ENCODE measurements at regions not wholly inside any gene's neighbourhood (a gene's known extent, or its start where the extent isn't known, plus 50 kb on each side); places are given as distances from the start of the nearest gene placed in this dataset.

DNA sequence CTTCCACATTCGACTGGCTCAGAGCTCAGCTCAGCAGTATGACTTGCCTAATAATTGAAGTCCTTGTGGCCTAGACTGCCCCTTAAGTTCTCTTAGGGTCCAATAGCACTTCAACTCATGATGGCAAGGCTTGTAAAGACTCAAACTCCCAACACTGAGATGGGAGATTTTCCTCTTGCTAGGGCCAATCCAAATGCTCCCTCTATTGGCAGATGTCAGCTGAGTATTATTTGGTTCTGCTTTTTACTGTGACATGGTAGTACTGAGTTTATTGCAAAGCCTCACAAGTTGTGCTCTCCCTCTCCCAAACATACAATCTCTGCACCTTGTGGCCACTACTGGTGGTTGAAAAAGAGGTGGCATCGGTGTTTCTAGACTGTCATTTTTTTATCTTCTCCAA lies 164.2 kb downstream of the ALG10 start:
- no peak overlapping the region for H3K27ac ChIP-seq (ENCODE audit: low read depth, low read length)
- no peaks in the 10 kb centered on the region for H3K27me3 ChIP-seq (ENCODE audit: insufficient read depth, low read length)
- TF ChIP-seq, protein P1, sequence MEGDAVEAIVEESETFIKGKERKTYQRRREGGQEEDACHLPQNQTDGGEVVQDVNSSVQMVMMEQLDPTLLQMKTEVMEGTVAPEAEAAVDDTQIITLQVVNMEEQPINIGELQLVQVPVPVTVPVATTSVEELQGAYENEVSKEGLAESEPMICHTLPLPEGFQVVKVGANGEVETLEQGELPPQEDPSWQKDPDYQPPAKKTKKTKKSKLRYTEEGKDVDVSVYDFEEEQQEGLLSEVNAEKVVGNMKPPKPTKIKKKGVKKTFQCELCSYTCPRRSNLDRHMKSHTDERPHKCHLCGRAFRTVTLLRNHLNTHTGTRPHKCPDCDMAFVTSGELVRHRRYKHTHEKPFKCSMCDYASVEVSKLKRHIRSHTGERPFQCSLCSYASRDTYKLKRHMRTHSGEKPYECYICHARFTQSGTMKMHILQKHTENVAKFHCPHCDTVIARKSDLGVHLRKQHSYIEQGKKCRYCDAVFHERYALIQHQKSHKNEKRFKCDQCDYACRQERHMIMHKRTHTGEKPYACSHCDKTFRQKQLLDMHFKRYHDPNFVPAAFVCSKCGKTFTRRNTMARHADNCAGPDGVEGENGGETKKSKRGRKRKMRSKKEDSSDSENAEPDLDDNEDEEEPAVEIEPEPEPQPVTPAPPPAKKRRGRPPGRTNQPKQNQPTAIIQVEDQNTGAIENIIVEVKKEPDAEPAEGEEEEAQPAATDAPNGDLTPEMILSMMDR (IDR thresholded peaks at IDR 0.05; ENCODE audit: extremely low read depth, low read depth, low read length): no peak

DNA sequence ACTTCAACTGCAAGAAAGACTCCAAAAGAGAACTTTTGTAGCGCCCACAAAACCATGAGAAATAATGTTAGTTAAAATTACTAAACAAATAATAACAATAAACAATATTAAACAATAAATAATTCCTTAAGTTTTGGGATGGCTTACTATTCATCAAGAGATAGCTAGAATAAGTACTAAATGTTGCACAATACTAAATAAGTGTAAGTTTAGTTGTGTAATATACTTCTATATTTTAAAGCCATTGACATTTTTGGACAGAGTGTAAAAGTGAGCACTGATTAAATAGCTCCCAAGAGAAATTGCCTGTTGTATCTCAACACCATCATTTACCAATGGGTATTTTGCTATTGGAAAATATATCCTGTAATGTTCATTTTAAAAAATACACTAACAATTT lies 166.7 kb downstream of the ALG10 start:
- no peaks in the 10 kb centered on the region for H3K27me3 ChIP-seq (ENCODE audit: insufficient read depth, low read length)
- H3K36me3 ChIP-seq (ENCODE audit: insufficient read depth, low read length): no peaks in the 10 kb centered on the region
- H3K4me2 ChIP-seq (ENCODE audit: insufficient read depth, low read length): no peak overlapping the region
- no peak overlapping the region for H3K4me3 ChIP-seq (ENCODE audit: insufficient read depth, low read length)
- H3K27ac ChIP-seq (ENCODE audit: low read depth, low read length): no peak overlapping the region
- TF ChIP-seq, protein P1 (IDR thresholded peaks at IDR 0.05; ENCODE audit: extremely low read depth, low read depth, low read length): no peak
- H4K20me1 ChIP-seq (ENCODE audit: insufficient read depth, low read length): no peaks in the 10 kb centered on the region
- DNase-seq (ENCODE audit: insufficient read length, low spot score, missing footprints): no peak
- no peaks in the 10 kb centered on the region for H3K4me1 ChIP-seq (ENCODE audit: insufficient read depth, low read length)
- H3K79me2 ChIP-seq (ENCODE audit: insufficient read depth, low read length): no peaks in the 10 kb centered on the region
- H3K9me3 ChIP-seq (ENCODE audit: low read depth, low read length): no peaks in the 10 kb centered on the region
- no peak overlapping the region for H2AFZ ChIP-seq (ENCODE audit: low read length)

More for the DNA sequence above, 164.2 kb downstream of the ALG10 start:
- DNase-seq (ENCODE audit: insufficient read length, low spot score, missing footprints): no peak
- H3K4me1 ChIP-seq (ENCODE audit: insufficient read depth, low read length): no peaks in the 10 kb centered on the region
- no peak overlapping the region for H3K4me2 ChIP-seq (ENCODE audit: insufficient read depth, low read length)
- H2AFZ ChIP-seq (ENCODE audit: low read length): no peak overlapping the region
- no peak overlapping the region for H3K4me3 ChIP-seq (ENCODE audit: insufficient read depth, low read length)
- H3K79me2 ChIP-seq (ENCODE audit: insufficient read depth, low read length): no peaks in the 10 kb centered on the region
- H4K20me1 ChIP-seq (ENCODE audit: insufficient read depth, low read length): no peaks in the 10 kb centered on the region
- H3K9me3 ChIP-seq (ENCODE audit: low read depth, low read length): no peaks in the 10 kb centered on the region
- no peaks in the 10 kb centered on the region for H3K36me3 ChIP-seq (ENCODE audit: insufficient read depth, low read length)

DNA sequence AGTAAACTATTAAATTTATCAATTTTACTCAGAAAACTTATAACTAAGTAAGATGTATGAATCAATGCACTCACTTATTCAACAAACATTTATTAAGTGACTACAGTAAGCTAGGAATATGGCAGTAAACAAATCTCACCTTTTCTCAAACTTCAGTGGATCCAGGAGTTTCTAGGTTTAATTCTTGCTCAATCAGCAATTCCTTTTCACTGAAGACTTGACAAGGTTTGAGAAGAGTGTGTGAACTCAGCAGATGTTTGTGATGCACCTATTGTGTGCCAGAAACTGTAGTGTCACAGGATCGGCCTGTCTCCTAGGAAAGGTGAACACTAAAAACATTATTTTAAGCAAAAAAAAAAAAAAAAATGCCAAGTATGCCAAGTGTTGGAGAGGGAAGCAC lies 167.8 kb downstream of the ALG10 start:
- Histone ChIP-seq H3K79me2 (ENCODE audit: insufficient read depth, low read length) (no peaks in the 10 kb centered on the region), H2AFZ (ENCODE audit: low read length) (no peak overlapping the region), H3K9me3 (ENCODE audit: low read depth, low read length) (no peaks in the 10 kb centered on the region), H3K27ac (ENCODE audit: low read depth, low read length) (no peak overlapping the region), H3K4me3 (ENCODE audit: insufficient read depth, low read length) (no peak overlapping the region), H3K4me1 (ENCODE audit: insufficient read depth, low read length) (no peaks in the 10 kb centered on the region), H3K4me2 (ENCODE audit: insufficient read depth, low read length) (no peak overlapping the region), H3K36me3 (ENCODE audit: insufficient read depth, low read length) (no peaks in the 10 kb centered on the region), H4K20me1 (ENCODE audit: insufficient read depth, low read length) (no peaks in the 10 kb centered on the region), H3K27me3 (ENCODE audit: insufficient read depth, low read length) (no peaks in the 10 kb centered on the region)
- TF ChIP-seq, protein P1 (IDR thresholded peaks at IDR 0.05; ENCODE audit: extremely low read depth, low read depth, low read length): no peak
- no peak for DNase-seq (ENCODE audit: insufficient read length, low spot score, missing footprints)

DNA sequence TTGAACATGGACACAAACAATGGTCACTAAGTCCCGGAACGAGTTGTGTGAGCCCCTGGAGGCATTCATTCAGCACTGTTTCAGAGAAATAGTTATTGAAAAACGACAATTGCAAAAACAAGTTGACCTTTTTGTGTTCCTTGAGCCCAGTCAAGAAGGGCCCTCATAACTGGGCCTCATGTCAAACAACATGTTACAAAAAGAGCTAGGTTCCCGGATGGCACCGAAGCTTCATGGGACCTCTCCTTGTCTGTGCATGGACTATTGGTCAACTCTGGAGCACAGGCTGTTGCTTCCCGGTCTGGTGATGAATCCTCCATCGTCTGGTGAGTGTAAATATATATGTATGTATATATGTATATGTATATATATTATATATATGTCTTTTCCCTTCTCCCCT lies 176.6 kb downstream of the ALG10 start:
- no peaks in the 10 kb centered on the region for H3K36me3 ChIP-seq (ENCODE audit: insufficient read depth, low read length)
- H3K9me3 ChIP-seq (ENCODE audit: low read depth, low read length): no peaks in the 10 kb centered on the region
- H3K27ac ChIP-seq (ENCODE audit: low read depth, low read length): no peak overlapping the region
- H3K79me2 ChIP-seq (ENCODE audit: insufficient read depth, low read length): no peaks in the 10 kb centered on the region
- no peaks in the 10 kb centered on the region for H4K20me1 ChIP-seq (ENCODE audit: insufficient read depth, low read length)
- no peak overlapping the region for H3K4me2 ChIP-seq (ENCODE audit: insufficient read depth, low read length)
- DNase-seq (ENCODE audit: insufficient read length, low spot score, missing footprints): no peak
- no peaks in the 10 kb centered on the region for H3K4me1 ChIP-seq (ENCODE audit: insufficient read depth, low read length)
- no peak overlapping the region for H3K4me3 ChIP-seq (ENCODE audit: insufficient read depth, low read length)
- no peak overlapping the region for H2AFZ ChIP-seq (ENCODE audit: low read length)
- TF ChIP-seq, protein P1 (IDR thresholded peaks at IDR 0.05; ENCODE audit: extremely low read depth, low read depth, low read length): no peak
- no peaks in the 10 kb centered on the region for H3K27me3 ChIP-seq (ENCODE audit: insufficient read depth, low read length)
